SK-N-SH (cell line): ENCODE measurements at regions not wholly inside any gene's neighbourhood (a gene's known extent, or its start where the extent isn't known, plus 50 kb on each side); places are given as distances from the start of the nearest gene placed in this dataset.

Experiments used
- CTCF ChIP-seq: fragments of 200-600 bp; sonication (generic); IDR thresholded peaks from 2 replicates; pipeline ENCODE4 v1.6.1; 2017; ENCODE audit warnings: antibody characterized with exemption, mild to moderate bottlenecking, moderate library complexity
- EP300 ChIP-seq, 2 experiments: IDR thresholded peaks; 2 replicates each; pipeline versions ENCODE4 v1.4.0 to v1.6.1; 2012; ENCODE audit warnings: borderline replicate concordance in 1 of 2, low read depth in 1 of 2, low read length in 1 of 2
- SIN3A ChIP-seq: IDR thresholded peaks from 2 replicates; pipeline ENCODE4 v1.6.1; 2012; ENCODE audit warnings: low read depth, mild to moderate bottlenecking, low read length, moderate library complexity, borderline replicate concordance
- ZBTB33 ChIP-seq: IDR thresholded peaks from 2 replicates; pipeline ENCODE4 v1.4.0; 2012; ENCODE audit warnings: low read depth, borderline replicate concordance

GRCh38 chr3:127068871-127069270, 86.0 kb downstream of the PLXNA1 start:
- TF ChIP-seq CTCF (no peak), SIN3A (no peak), EP300 (IDR thresholded peaks at IDR 0.05; ENCODE audit: borderline replicate concordance in 1 of 2, low read depth in 1 of 2, low read length in 1 of 2) (no peak), ZBTB33 (no peak)
